PC-9 (cell line): ENCODE measurements at regions not wholly inside any gene's neighbourhood (a gene's known extent, or its start where the extent isn't known, plus 50 kb on each side); places are given as distances from the start of the nearest gene placed in this dataset.
"Not testable (repeated sequence)": the region's sequence is repeated elsewhere in the genome, so short reads cannot be mapped to it uniquely, and the experiment has no call there.

Experiments used
- BruUV-seq: library from RNA; stranded (reverse); fragments of 400-500 nt; replicated peaks from 2 replicates; lab custom pipeline; 2021; lab: Mats Ljungman, UMichigan
- CTCF ChIA-PET: fragments of 300-600 bp; sonication (Branson Sonifier 250); formaldehyde crosslinking; loops from one replicate; lab custom pipeline; 2022; ENCODE audit warnings: antibody characterized with exemption; lab: Charles Lee
- POLR2A ChIA-PET: fragments of 300-600 bp; sonication (Branson Sonifier 250); formaldehyde crosslinking; loops from one replicate; lab custom pipeline; 2022; ENCODE audit warnings: antibody characterized with exemption; ENCODE audit not compliant: unreplicated experiment; lab: Charles Lee
- DNase-seq, 2 experiments: peaks; one replicate each; pipeline versions ENCODE4 v3.0.0 to v3.0.0-alpha.2; 2015 to 2022; ENCODE audit warnings: mixed read lengths in 1 of 2
- H2AFZ ChIP-seq: fragments of 200-600 bp; sonication (generic); 2 replicates; pipeline ENCODE4 v1.8.1; 2017; ENCODE audit warnings: antibody characterized with exemption
- H3F3A ChIP-seq: fragments of 200-600 bp; sonication (generic); 2 replicates; pipeline ENCODE4 v1.8.1; 2017; ENCODE audit warnings: antibody characterized with exemption, mild to moderate bottlenecking, low read depth; ENCODE audit not compliant: insufficient read depth
- H3K27ac ChIP-seq: fragments of 200-600 bp; sonication (generic); 2 replicates; pipeline ENCODE4 v1.6.1; 2016; ENCODE audit warnings: mixed run types
- H3K27me3 ChIP-seq: fragments of 200-600 bp; sonication (generic); 2 replicates; pipeline ENCODE4 v1.6.1; 2016; ENCODE audit warnings: low read depth, mixed run types; ENCODE audit not compliant: insufficient read depth
- H3K36me3 ChIP-seq: fragments of 200-600 bp; sonication (generic); 2 replicates; pipeline ENCODE4 v1.6.1; 2016; ENCODE audit warnings: low read depth, mixed run types
- H3K4me1 ChIP-seq: fragments of 200-600 bp; sonication (generic); replicated peaks from 2 replicates; pipeline ENCODE4 v1.6.1; 2016; ENCODE audit warnings: mixed run types; ENCODE audit not compliant: insufficient read depth
- H3K4me2 ChIP-seq: fragments of 200-600 bp; sonication (generic); 2 replicates; pipeline ENCODE4 v1.6.1; 2017; ENCODE audit warnings: mixed run types
- H3K4me3 ChIP-seq: fragments of 200-600 bp; sonication (generic); 2 replicates; pipeline ENCODE4 v1.6.1; 2016; ENCODE audit warnings: mixed run types
- H3K79me2 ChIP-seq: fragments of 200-600 bp; sonication (generic); 2 replicates; pipeline ENCODE4 v1.6.1; 2017; ENCODE audit warnings: low read depth, mixed run types
- H3K9me2 ChIP-seq: fragments of 200-600 bp; sonication (generic); 2 replicates; pipeline ENCODE4 v1.8.1; 2017; ENCODE audit warnings: mild to moderate bottlenecking; ENCODE audit not compliant: insufficient read depth
- H3K9me3 ChIP-seq: fragments of 200-600 bp; sonication (generic); 2 replicates; pipeline ENCODE4 v1.8.1; 2016; ENCODE audit warnings: low read depth; ENCODE audit not compliant: insufficient read depth
- H4K20me1 ChIP-seq: fragments of 200-600 bp; sonication (generic); 2 replicates; pipeline ENCODE4 v1.8.1; 2017; ENCODE audit not compliant: insufficient read depth
- EZH2 ChIP-seq: fragments of 200-600 bp; sonication (generic); IDR thresholded peaks from 2 replicates; pipeline ENCODE4 v1.8.0; 2017; ENCODE audit warnings: antibody characterized with exemption, low read depth
- intact Hi-C: fragments of 100-400 bp; cut with micrococcal nuclease; formaldehyde crosslinking; loops from one replicate; pipeline ENCODE4 v1.10.0; 2022; ENCODE audit not compliant: unreplicated experiment
- TF ChIP-seq, protein P1 (sequence below): fragments of 200-600 bp; sonication (generic); conservative IDR thresholded peaks from 2 replicates; pipeline ENCODE4 v1.6.1; 2017; ENCODE audit warnings: mixed run types, antibody characterized with exemption, mild to moderate bottlenecking, moderate library complexity

DNA sequence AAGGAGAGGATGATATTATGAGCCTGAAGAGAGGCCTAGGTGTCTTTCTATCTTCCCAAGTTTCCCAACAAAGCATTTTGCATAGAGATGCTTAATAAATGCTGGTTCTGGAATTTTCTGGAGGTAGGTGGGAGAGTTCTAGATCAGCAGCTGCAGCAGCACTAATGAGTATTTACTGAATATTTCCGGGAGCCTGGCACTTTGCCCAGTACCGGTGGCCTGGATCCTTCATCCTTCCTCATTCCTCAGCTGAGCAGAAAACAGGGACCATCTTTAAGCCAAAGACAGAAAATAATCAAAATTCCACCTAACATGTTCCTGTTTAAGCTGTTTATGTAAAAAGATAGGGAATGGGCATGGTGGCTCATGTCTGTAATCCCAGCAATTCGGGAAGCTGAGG, 813.2 kb upstream of the AUTS2 start:
- no peak overlapping the region for H3K4me2 ChIP-seq
- no peak overlapping the region for H3K27ac ChIP-seq
- no peaks in the 10 kb centered on the region for H3K9me2 ChIP-seq
- no peaks in the 10 kb centered on the region for H4K20me1 ChIP-seq
- DNase-seq = peak; percentile 35 to 72
- CTCF ChIA-PET = no interaction called here
- H3K4me3 ChIP-seq = no peak overlapping the region
- intact Hi-C loops = no loop called here
- H3F3A ChIP-seq = 0 out of 2 replicates have a peak, but pooled peaks cover 7% of the 10 kb centered on the region
- no peaks in the 10 kb centered on the region for H3K79me2 ChIP-seq
- H3K9me3 ChIP-seq = no peaks in the 10 kb centered on the region
- TF ChIP-seq, protein P1, sequence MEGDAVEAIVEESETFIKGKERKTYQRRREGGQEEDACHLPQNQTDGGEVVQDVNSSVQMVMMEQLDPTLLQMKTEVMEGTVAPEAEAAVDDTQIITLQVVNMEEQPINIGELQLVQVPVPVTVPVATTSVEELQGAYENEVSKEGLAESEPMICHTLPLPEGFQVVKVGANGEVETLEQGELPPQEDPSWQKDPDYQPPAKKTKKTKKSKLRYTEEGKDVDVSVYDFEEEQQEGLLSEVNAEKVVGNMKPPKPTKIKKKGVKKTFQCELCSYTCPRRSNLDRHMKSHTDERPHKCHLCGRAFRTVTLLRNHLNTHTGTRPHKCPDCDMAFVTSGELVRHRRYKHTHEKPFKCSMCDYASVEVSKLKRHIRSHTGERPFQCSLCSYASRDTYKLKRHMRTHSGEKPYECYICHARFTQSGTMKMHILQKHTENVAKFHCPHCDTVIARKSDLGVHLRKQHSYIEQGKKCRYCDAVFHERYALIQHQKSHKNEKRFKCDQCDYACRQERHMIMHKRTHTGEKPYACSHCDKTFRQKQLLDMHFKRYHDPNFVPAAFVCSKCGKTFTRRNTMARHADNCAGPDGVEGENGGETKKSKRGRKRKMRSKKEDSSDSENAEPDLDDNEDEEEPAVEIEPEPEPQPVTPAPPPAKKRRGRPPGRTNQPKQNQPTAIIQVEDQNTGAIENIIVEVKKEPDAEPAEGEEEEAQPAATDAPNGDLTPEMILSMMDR = no peak
- no peak for TF ChIP-seq EZH2
- H3K4me1 ChIP-seq = peaks cover 14% of the 10 kb centered on the region; the same call in 1 of the 2 replicates
- BruUV-seq = no TSS peak
- POLR2A ChIA-PET = no interaction called here
- no peaks in the 10 kb centered on the region for H3K27me3 ChIP-seq
- H3K36me3 ChIP-seq = no peaks in the 10 kb centered on the region
- no peak overlapping the region for H2AFZ ChIP-seq

- H2AFZ ChIP-seq = no peak overlapping the region
- BruUV-seq = no TSS peak
- peaks cover 14% of the 10 kb centered on the region; the same call in 1 of the 2 replicates for H3K4me1 ChIP-seq
- CTCF ChIA-PET = no interaction called here
- H3K9me2 ChIP-seq = no peaks in the 10 kb centered on the region
- H3K4me3 ChIP-seq = no peak overlapping the region
- no peaks in the 10 kb centered on the region for H3K27me3 ChIP-seq
- H3K4me2 ChIP-seq = no peak overlapping the region
- no peaks in the 10 kb centered on the region for H4K20me1 ChIP-seq
- POLR2A ChIA-PET = no interaction called here
- no peaks in the 10 kb centered on the region for H3K9me3 ChIP-seq
- intact Hi-C loops = no loop called here
- no peaks in the 10 kb centered on the region for H3K36me3 ChIP-seq
- H3K27ac ChIP-seq = no peak overlapping the region
- no peak for DNase-seq
- 0 out of 2 replicates have a peak, but pooled peaks cover 7% of the 10 kb centered on the region for H3F3A ChIP-seq
- H3K79me2 ChIP-seq = no peaks in the 10 kb centered on the region
- no peak for TF ChIP-seq EZH2
- TF ChIP-seq, protein P1 = no peak
Measured at GRCh38 chr7:68787566-68787965, 810.7 kb upstream of the AUTS2 start.

DNA sequence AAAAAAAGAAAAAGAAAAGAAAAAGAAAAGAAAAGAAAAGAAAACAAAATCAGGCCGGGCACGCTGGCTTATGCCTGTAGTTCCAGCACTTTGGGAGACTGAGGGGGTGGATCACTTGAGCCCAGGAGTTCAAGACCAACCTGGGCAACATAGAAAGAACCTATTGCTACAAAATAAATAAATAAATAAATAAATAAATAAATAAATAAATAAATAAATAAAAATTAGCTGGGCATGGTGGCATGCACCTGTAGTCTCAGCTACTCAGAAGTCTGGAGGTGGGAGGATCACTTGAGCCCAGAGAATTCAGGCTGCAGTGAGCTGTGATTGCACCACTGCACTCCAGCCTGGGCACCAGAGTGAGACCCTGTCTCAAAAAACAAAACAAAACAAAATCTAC, 809.7 kb upstream of the AUTS2 start:
- POLR2A ChIA-PET, intact Hi-C loops, H4K20me1 ChIP-seq, H2AFZ ChIP-seq, H3K9me2 ChIP-seq, DNase-seq, H3K4me3 ChIP-seq, H3F3A ChIP-seq, BruUV-seq, H3K27ac ChIP-seq, H3K4me2 ChIP-seq, H3K36me3 ChIP-seq, H3K27me3 ChIP-seq, CTCF ChIA-PET, H3K79me2 ChIP-seq, H3K9me3 ChIP-seq: not testable (repeated sequence)
- peaks cover 11% of the 10 kb centered on the region; the same call in 1 of the 2 replicates for H3K4me1 ChIP-seq

DNA sequence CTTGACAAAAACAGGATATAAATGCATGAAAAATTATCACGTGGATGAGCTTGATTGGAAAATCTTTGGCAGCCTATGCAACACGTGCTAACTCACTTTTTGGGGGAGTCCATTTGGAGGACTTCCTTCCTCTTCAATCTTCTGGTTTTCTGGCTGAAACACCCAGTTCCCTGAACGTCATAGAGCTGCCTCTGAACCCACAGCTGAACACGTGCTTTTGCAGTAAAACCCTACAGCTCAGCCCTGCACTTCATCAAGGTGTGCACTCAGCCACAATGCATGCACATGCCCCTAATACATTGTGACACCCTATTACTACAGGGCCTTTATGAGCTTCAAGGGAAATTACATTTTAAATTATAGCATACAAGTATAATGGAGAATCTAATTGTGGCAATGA, 808.7 kb upstream of the AUTS2 start:
- H3K4me2 ChIP-seq = no peak overlapping the region
- 0 out of 2 replicates have a peak, but pooled peaks cover 7% of the 10 kb centered on the region for H3F3A ChIP-seq
- no peaks in the 10 kb centered on the region for H3K27me3 ChIP-seq
- TF ChIP-seq, protein P1 = no peak
- no peaks in the 10 kb centered on the region for H3K9me2 ChIP-seq
- peaks cover 3% of the 10 kb centered on the region for H3K9me3 ChIP-seq
- H3K4me3 ChIP-seq = no peak overlapping the region
- no TSS peak for BruUV-seq
- H3K36me3 ChIP-seq = no peaks in the 10 kb centered on the region
- no peak for DNase-seq
- H3K79me2 ChIP-seq = no peaks in the 10 kb centered on the region
- no peak overlapping the region for H2AFZ ChIP-seq
- ChIA-PET POLR2A (no interaction called here), CTCF (no interaction called here)
- H3K4me1 ChIP-seq = peaks cover 7% of the 10 kb centered on the region; the same call in 1 of the 2 replicates
- intact Hi-C loops = no loop called here
- H4K20me1 ChIP-seq = no peaks in the 10 kb centered on the region
- H3K27ac ChIP-seq = no peak overlapping the region
